GM12878 (cell line): ENCODE measurements at regions not wholly inside any gene's neighbourhood (a gene's known extent, or its start where the extent isn't known, plus 50 kb on each side); places are given as distances from the start of the nearest gene placed in this dataset.

Source experiments
- ATAC-seq: fragments of 200-7000 bp; cut with Tn5 transposase; 3 replicates; pipeline ENCODE4 v1.9.1; 2020; ENCODE audit warnings: mild to moderate bottlenecking, moderate library complexity
- BruUV-seq: library from RNA; stranded (reverse); fragments of 400-500 nt; replicated peaks from 2 replicates; lab custom pipeline; 2021; lab: Mats Ljungman, UMichigan
- CTCF ChIA-PET: fragments of 300-600 bp; sonication (Branson Sonifier 250); formaldehyde crosslinking; extraction: SDS; loops from one replicate; lab custom pipeline; 2021; ENCODE audit warnings: inconsistent platforms; lab: Yijun Ruan, JAX
- POLR2A ChIA-PET: fragments of 350-600 bp; formaldehyde crosslinking; extraction: SDS; loops from one replicate; lab custom pipeline; 2021; ENCODE audit warnings: inconsistent platforms; lab: Charles Lee
- RAD21 ChIA-PET: fragments of 300-600 bp; sonication (Branson Sonifier 250); formaldehyde crosslinking; loops from one replicate; lab custom pipeline; 2023; ENCODE audit warnings: antibody characterized with exemption; ENCODE audit not compliant: unreplicated experiment; lab: Charles Lee
- SMC1A ChIA-PET: fragments of 300-600 bp; sonication (Branson Sonifier 250); formaldehyde crosslinking; loops from one replicate; lab custom pipeline; 2023; ENCODE audit not compliant: unreplicated experiment, uncharacterized antibody; lab: Charles Lee
- DNase-seq: peaks from one replicate; pipeline ENCODE4 v3.0.0-alpha.2; 2011; ENCODE audit warnings: low read depth, low spot score
- FAIRE-seq: peaks from 3 replicates; lab custom pipeline; 2011; peaks lifted over from hg19 to GRCh38; lab: Jason Lieb, UNC
- H2AFZ ChIP-seq: 2 replicates; pipeline ENCODE4 v1.6.0; 2011; ENCODE audit warnings: low read depth, low read length, control low read depth; ENCODE audit not compliant: control insufficient read depth
- H3K27ac ChIP-seq: 2 replicates; pipeline ENCODE4 v1.5.1; 2011; ENCODE audit warnings: control low read depth; ENCODE audit not compliant: control insufficient read depth, insufficient read depth
- H3K27me3 ChIP-seq, 2 experiments: replicated peaks in 1 of 2; 2 replicates each; pipeline versions ENCODE4 v1.6.0 to v1.6.1; 2011; ENCODE audit warnings: low read length in 1 of 2; ENCODE audit not compliant: control insufficient read depth in 2 of 2, insufficient read depth in 2 of 2
- H3K36me3 ChIP-seq, 2 experiments: 2 replicates each; pipeline ENCODE4 v1.5.1; 2011; ENCODE audit warnings: low read length in 1 of 2; ENCODE audit not compliant: control insufficient read depth in 2 of 2, insufficient read depth in 2 of 2
- H3K4me1 ChIP-seq: 2 replicates; pipeline ENCODE4 v1.6.1; 2011; ENCODE audit warnings: mild to moderate bottlenecking, low read length, moderate library complexity, mixed read lengths; ENCODE audit not compliant: control insufficient read depth, insufficient read depth
- H3K4me2 ChIP-seq: 2 replicates; pipeline ENCODE4 v1.6.0; 2011; ENCODE audit warnings: control low read depth; ENCODE audit not compliant: control insufficient read depth, insufficient read depth
- H3K4me3 ChIP-seq: fragments of 200-600 bp; sonication (generic); 2 replicates; pipeline ENCODE4 v1.5.1; 2016
- H3K79me2 ChIP-seq: 2 replicates; pipeline ENCODE4 v1.6.0; 2011; ENCODE audit warnings: low read length; ENCODE audit not compliant: control insufficient read depth, insufficient read depth
- H3K9ac ChIP-seq: 2 replicates; pipeline ENCODE4 v1.8.0; 2011; ENCODE audit warnings: low read length, control low read depth, mixed read lengths; ENCODE audit not compliant: control insufficient read depth, insufficient read depth
- H3K9me3 ChIP-seq: replicated peaks from 3 replicates; pipeline ENCODE4 v1.5.1; 2011; ENCODE audit warnings: mild to moderate bottlenecking, low read length; ENCODE audit not compliant: control insufficient read depth, insufficient read depth
- H4K20me1 ChIP-seq: 2 replicates; pipeline ENCODE4 v1.6.0; 2011; ENCODE audit not compliant: control insufficient read depth, insufficient read depth
- BMI1 ChIP-seq: fragments of 450-650 bp; IDR thresholded peaks from 2 replicates; pipeline ENCODE4 v1.6.1; 2016; ENCODE audit warnings: mild to moderate bottlenecking, moderate library complexity, borderline replicate concordance
- BRCA1 ChIP-seq: IDR thresholded peaks from 2 replicates; pipeline ENCODE4 v1.6.1; 2011; ENCODE audit warnings: low read depth, low read length, improper control_type of control experiment
- ETV6 ChIP-seq, 2 experiments: fragments of 450-650 bp in 1 of 2; IDR thresholded peaks in 1 of 2; conservative IDR thresholded peaks in 1 of 2; 2 replicates each; pipeline ENCODE4 v1.6.1; 2014; ENCODE audit warnings: antibody characterized with exemption in 1 of 2, borderline replicate concordance in 1 of 2, low read depth in 1 of 2, mild to moderate bottlenecking in 1 of 2, moderate library complexity in 1 of 2
- FOS ChIP-seq: IDR thresholded peaks from 3 replicates; pipeline ENCODE4 v1.6.1; 2011; ENCODE audit warnings: borderline replicate concordance; ENCODE audit not compliant: insufficient read length; ENCODE audit errors: extremely low read depth
- MAX ChIP-seq: IDR thresholded peaks from 2 replicates; pipeline ENCODE4 v1.6.1; 2012; ENCODE audit warnings: low read depth, low read length, improper control_type of control experiment
- PBX3 ChIP-seq: IDR thresholded peaks from 2 replicates; pipeline ENCODE4 v1.6.1; 2011; ENCODE audit warnings: mild to moderate bottlenecking, low read depth, low read length, moderate library complexity; ENCODE audit not compliant: insufficient replicate concordance
- SMC3 ChIP-seq: IDR thresholded peaks from 2 replicates; pipeline ENCODE4 v1.6.1; 2011; ENCODE audit warnings: low read length, improper control_type of control experiment, borderline replicate concordance
- SUZ12 ChIP-seq: fragments of 200-600 bp; sonication (generic); IDR thresholded peaks from one replicate; pipeline ENCODE4 v1.6.1; 2018; ENCODE audit warnings: antibody characterized with exemption, mild to moderate bottlenecking; ENCODE audit not compliant: unreplicated experiment
- YBX1 ChIP-seq: fragments of 450-650 bp; IDR thresholded peaks from 2 replicates; pipeline ENCODE4 v1.6.1; 2016; ENCODE audit warnings: antibody characterized with exemption
- WGBS: methylation state at CpG from one replicate; pipeline ENCODE4 v1.1.6; 2016; ENCODE audit warnings: low lambda C conversion rate; ENCODE audit not compliant: insufficient replicate concordance, insufficient coverage; ENCODE audit errors: missing lambda C conversion rate; 5-methylcytosine and 5-hydroxymethylcytosine counted together
- in situ Hi-C: fragments of 300-500 bp; cut with MboI; formaldehyde crosslinking; loops from 9 replicates; pipeline ENCODE4 v1.14.3; 2018; ENCODE audit warnings: mixed read lengths
- intact Hi-C: fragments of 100-400 bp; cut with micrococcal nuclease; formaldehyde crosslinking; loops from one replicate; pipeline ENCODE4 v1.14.2; 2022; ENCODE audit not compliant: unreplicated experiment

GRCh38 chr7:81507221-81507620 lies 262.6 kb downstream of the HGF start:
- no TSS peak for BruUV-seq
- H3K9ac ChIP-seq: no peak overlapping the region
- CTCF ChIA-PET: interaction anchor here (0.6 to 1.6 kb wide), 3 partner anchors 17 to 209 kb away, joined by 3 read pairs; no protein-coding TSS in a partner anchor
- H3K4me1 ChIP-seq: no peaks in the 10 kb centered on the region
- no peak overlapping the region for H2AFZ ChIP-seq
- SMC1A ChIA-PET: interaction anchor here (0.9 to 1.2 kb wide), 2 partner anchors 9 kb away, joined by 3 read pairs; no protein-coding TSS in a partner anchor
- TF ChIP-seq FOS (no peak), ETV6 (conservative IDR thresholded peaks at IDR 0.05 in 1 of 2, IDR thresholded peaks at IDR 0.05 in 1 of 2; ENCODE audit: borderline replicate concordance in 1 of 2, low read depth in 1 of 2) (no peak), SUZ12 (no peak), MAX (no peak), SMC3 (no peak), PBX3 (no peak), YBX1 (no peak), BRCA1 (no peak), BMI1 (no peak)
- in situ Hi-C loops: loop anchor here (25.0 kb wide), 1 partner anchor 205 kb away; no protein-coding TSS in a partner anchor
- no peak for ATAC-seq
- H3K9me3 ChIP-seq: no peaks in the 10 kb centered on the region
- no peak overlapping the region for H3K4me3 ChIP-seq
- intact Hi-C loops: no loop called here
- POLR2A ChIA-PET: no interaction called here
- RAD21 ChIA-PET: interaction anchor here (0.7 to 1.4 kb wide), 2 partner anchors 177 to 841 kb away, joined by 3 read pairs; no protein-coding TSS in a partner anchor
- no peaks in the 10 kb centered on the region for H3K27me3 ChIP-seq
- no peak for DNase-seq
- H3K79me2 ChIP-seq: no peaks in the 10 kb centered on the region
- FAIRE-seq: no peak
- H3K4me2 ChIP-seq: no peak overlapping the region
- H3K27ac ChIP-seq: no peak overlapping the region
- H4K20me1 ChIP-seq: no peaks in the 10 kb centered on the region
- WGBS: 20% methylated on average over 2 of the region's 2 CpGs
- no peaks in the 10 kb centered on the region for H3K36me3 ChIP-seq
